Activated T-helper 1 cell treated with Interleukin-2 at 50 U/mL for 16 hours (primary cell): ENCODE measurements at regions not wholly inside any gene's neighbourhood (a gene's known extent, or its start where the extent isn't known, plus 50 kb on each side); places are given as distances from the start of the nearest gene placed in this dataset.
"Not testable (repeated sequence)": the region's sequence is repeated elsewhere in the genome, so short reads cannot be mapped to it uniquely, and the experiment has no call there.

ENCODE experiments used
- DNase-seq: peaks from one replicate; pipeline ENCODE4 v3.0.0-alpha.2; 2020; ENCODE audit warnings: low read depth

- not testable (repeated sequence) for DNase-seq
Measured at GRCh38 chr16:29218649-29219048, 187.9 kb downstream of the NPIPB11 start.

GRCh38 chr16:29218171-29218570 is 188.3 kb downstream of the NPIPB11 start:
- DNase-seq: not testable (repeated sequence)

GRCh38 chr16:29217752-29218126 is 188.8 kb downstream of the NPIPB11 start:
- not testable (repeated sequence) for DNase-seq

- not testable (repeated sequence) for DNase-seq
Measured at GRCh38 chr16:29217104-29217751, 189.3 kb downstream of the NPIPB11 start.

GRCh38 chr16:29213770-29214169 is 192.7 kb downstream of the NPIPB11 start:
- DNase-seq: not testable (repeated sequence)

GRCh38 chr16:29213251-29213650 is 193.3 kb downstream of the NPIPB11 start:
- DNase-seq: not testable (repeated sequence)

DNA sequence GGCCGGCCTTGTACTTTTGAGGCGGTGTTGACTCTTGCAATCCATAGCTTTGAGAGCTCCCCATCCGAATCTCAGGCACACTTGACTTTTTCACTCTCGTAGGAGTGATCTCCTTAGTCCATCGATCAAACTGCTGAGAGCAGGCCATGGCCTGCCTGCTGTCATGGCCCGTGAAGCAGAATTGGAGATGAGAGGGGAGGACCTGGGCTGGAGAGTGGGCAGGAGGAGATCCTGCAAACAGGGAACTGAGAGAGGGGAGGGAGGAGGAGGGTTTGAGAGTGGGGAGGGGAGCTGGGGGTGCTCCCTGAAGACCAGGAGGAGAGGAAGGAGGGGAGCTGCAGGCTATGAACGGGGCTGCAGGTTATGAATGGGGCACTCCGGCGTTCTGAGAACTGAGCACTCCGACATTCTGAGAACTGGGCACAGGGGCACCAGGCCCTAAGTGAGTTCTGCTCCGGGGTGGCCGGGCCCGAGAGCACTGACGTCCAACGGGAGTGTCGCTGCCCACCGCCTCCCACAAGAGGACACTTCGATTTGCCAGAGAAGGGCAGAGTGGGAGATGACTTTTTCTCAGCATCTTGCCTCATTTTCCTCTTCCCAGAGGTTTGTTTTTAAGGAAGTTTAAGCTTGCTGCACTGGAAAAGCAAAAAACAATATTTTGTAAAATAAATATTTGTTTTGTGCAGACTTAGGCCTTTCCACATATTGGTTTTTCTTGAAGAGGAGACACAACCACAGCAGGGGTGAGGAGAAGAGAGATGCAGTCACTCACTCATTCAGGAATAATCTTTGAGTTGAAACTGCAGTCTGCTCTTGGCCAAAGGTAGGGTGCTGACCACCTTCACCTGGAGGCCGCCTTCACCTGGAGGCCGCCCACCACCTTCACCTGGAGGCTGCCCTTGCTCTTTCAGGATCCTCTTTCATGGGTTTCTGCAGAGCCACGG is 194.2 kb downstream of the NPIPB11 start:
- DNase-seq: not testable (repeated sequence)

DNA sequence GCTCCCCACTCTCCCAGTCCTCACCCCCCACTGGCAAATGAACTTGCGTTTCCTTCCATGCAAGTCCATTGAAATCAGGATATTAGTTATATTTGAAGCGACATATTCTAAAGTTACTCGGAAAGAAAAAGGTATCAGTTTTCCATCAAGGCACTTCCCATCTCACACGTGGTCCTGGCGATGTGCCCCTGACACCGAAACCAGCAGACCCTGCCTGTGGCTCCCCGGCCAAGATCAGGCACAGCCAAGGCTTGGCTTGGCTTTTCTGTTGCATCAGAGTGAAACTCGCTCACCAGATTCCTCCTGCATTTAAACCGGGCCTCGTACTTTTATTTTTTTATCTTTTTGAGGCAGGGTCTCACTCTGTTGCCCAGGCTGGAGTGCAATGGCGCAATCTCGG is 195.1 kb downstream of the NPIPB11 start:
- DNase-seq: not testable (repeated sequence)

DNA sequence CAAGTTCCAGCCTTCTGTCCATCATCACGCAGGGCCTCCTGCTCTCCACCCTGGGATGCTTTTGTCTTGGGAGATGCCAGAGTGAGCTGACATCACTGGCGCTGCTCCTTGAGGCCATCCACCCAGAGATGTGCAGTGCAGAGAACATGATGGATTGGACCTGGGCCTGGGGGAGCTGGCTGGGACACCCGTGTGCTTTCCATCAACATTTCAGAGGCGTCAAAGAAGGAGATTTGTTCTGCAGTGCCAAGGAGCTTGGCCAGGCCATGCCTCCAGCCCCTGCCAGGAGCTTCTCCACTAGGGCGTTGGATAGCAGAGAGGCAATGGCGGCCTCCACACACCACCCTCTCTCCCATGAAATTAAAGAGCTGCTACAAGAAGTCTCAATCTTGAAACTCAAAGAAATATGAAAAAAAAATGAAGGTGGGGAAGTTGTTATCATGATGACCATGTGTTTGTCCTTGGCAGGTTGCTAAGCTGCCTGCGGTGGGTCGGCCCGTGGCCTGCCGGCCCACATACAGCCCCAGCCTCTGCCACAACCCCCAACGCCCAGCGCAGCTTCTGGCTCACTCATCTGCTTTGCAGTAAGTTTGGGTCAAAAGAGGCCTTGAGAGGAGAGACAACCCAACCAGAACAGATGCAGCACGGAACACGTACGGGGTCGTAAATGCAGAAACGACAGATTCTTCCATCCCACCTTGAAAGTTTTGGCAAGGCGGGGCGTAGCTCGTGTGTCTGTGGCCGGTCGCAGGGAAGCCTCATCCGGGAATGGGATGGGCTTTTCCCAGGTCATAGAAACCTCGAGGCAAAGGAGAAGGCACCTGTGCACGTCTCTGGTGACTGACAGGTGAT is 196.0 kb downstream of the NPIPB11 start:
- not testable (repeated sequence) for DNase-seq

DNA sequence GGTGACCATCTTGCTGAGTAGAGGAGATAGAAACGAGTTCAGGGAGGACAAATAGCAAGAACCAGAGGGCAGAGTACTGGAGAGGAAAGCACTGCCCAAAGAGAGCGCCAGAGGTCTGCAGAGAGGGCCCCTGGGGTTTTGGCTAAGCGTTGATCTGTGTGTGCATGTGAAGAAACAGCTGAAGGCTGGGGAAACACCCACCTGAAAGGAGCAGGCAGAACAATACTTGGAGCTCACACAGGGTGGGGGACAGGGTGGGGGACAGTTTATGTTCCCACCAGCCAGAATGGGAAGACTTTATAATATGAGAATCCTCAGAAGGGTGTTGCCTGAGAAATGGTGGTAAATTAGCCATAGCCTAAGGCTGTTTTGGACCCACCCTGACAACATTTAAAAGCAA is 200.4 kb downstream of the NPIPB11 start:
- DNase-seq: not testable (repeated sequence)

- not testable (repeated sequence) for DNase-seq
Measured at GRCh38 chr16:29205151-29205550, 201.4 kb downstream of the NPIPB11 start.

GRCh38 chr16:29204806-29205135 is 201.7 kb downstream of the NPIPB11 start:
- DNase-seq: no peak

GRCh38 chr16:29203933-29204805 is 202.3 kb downstream of the NPIPB11 start:
- DNase-seq: not testable (repeated sequence)

- DNase-seq: not testable (repeated sequence)
Measured at GRCh38 chr16:29203046-29203932, 203.2 kb downstream of the NPIPB11 start.

- not testable (repeated sequence) for DNase-seq
Measured at GRCh38 chr16:29202642-29203041, 203.9 kb downstream of the NPIPB11 start.

DNA sequence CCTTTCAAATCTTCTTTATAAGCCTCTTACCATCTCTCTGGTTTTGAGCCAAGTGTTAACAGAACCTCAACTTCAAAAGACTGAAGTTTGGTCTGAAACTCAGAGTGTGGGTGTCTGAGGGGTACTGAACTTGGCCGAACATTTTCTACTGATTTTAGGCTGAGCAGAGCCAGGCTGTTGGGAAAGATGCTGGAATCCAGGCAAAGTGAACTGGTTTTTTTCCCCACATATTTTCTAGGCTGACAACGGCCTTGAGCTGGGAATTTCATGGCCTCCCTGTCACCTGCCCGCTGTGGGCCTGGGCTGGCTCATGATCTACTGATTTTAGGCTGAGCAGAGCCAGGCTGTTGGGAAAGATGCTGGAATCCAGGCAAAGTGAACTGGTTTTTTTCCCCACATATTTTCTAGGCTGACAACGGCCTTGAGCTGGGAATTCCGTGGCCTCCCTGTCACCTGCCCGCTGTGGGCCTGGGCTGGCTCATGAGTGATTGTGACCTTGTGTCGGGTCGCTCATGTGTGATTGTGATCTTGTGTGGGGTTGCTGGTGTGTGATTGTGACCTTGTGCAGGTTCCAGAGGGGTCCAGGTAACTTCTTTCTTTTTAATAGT is 204.4 kb downstream of the NPIPB11 start:
- not testable (repeated sequence) for DNase-seq

DNA sequence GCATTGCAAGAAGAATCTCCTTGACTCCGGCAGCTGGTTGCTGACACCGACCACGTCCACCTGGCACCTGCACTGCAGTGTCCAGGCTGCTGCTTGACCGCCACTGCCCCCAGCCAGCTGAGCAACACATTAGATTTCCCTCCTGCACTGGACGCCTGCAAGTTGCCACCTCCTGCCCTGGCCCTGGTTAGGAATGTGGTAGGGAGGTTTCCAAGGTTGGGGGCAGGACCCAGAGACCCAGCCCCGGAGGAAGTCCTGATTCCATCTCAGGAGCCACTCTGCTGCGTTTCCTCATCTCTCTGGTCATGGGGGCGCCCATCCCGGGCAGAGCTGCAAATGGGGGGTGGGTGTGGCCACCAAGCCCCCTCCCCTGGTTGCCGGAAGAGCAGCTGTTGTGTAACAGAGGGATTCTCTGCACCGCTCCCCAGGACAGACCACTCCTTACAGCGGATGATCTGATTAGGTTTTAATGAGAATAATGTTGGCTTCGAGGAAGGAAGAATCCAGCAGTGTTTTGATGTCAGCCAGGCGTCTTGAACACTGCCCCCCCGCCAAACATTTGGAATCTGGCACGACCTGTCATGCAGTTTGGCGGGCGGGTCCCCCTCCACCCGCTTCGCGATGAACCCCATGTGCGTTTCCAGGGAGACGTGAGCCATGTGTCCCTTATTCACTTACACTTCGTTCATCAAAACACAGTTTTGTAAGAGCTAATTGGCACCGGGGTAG is 205.1 kb downstream of the NPIPB11 start:
- DNase-seq: not testable (repeated sequence)

- DNase-seq: not testable (repeated sequence)
Measured at GRCh38 chr16:29200681-29201080, 205.8 kb downstream of the NPIPB11 start.

- not testable (repeated sequence) for DNase-seq
Measured at GRCh38 chr16:29200135-29200601, 206.3 kb downstream of the NPIPB11 start.
